Esophagus squamous epithelium (tissue), 4 donors: ENCODE measurements at regions not wholly inside any gene's neighbourhood (a gene's known extent, or its start where the extent isn't known, plus 50 kb on each side); places are given as distances from the start of the nearest gene placed in this dataset.

Experiments
- POLR2A ChIP-seq, 4 donors: fragments of 450-650 bp; IDR thresholded peaks; one replicate each; pipeline ENCODE4 v1.6.1; 2017; ENCODE audit warnings: antibody characterized with exemption in 4 of 4, mild to moderate bottlenecking in 4 of 4, moderate library complexity in 3 of 4
- TF ChIP-seq, protein P1 (sequence below), 6 experiments: fragments of 450-650 bp in 4 of 6; fragments of 200-600 bp in 2 of 6; sonication (generic) in 2 of 6; IDR thresholded peaks; one replicate each; pipeline ENCODE4 v1.5.1; 2016 to 2019; ENCODE audit warnings: antibody characterized with exemption in 6 of 6, mild to moderate bottlenecking in 4 of 6, moderate library complexity in 4 of 6

DNA sequence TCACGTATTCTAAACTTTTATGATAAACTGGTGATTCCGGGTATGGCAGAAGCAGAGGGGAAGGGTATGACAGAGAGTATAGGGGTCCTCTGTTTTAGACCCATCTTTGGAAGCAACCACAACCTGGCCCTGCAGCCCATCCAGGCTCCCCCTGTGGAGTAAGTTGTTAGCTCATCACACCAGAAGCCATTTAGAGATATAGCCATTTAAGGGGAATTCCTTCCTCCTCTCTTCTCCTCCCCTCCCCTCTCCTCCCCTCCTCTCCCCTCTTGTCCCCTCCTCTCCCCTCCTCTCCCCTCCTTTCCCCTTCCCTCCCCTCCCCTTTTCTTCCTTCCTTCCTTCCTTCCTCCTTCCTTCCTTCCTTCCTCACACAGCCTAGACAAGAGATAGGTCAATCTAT, 197.3 kb upstream of the LDB2 start:
- TF ChIP-seq, protein P1, sequence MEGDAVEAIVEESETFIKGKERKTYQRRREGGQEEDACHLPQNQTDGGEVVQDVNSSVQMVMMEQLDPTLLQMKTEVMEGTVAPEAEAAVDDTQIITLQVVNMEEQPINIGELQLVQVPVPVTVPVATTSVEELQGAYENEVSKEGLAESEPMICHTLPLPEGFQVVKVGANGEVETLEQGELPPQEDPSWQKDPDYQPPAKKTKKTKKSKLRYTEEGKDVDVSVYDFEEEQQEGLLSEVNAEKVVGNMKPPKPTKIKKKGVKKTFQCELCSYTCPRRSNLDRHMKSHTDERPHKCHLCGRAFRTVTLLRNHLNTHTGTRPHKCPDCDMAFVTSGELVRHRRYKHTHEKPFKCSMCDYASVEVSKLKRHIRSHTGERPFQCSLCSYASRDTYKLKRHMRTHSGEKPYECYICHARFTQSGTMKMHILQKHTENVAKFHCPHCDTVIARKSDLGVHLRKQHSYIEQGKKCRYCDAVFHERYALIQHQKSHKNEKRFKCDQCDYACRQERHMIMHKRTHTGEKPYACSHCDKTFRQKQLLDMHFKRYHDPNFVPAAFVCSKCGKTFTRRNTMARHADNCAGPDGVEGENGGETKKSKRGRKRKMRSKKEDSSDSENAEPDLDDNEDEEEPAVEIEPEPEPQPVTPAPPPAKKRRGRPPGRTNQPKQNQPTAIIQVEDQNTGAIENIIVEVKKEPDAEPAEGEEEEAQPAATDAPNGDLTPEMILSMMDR (IDR thresholded peaks at IDR 0.05): no peak
- TF ChIP-seq POLR2A (IDR thresholded peaks at IDR 0.05): no peak
